GM19099 (cell line): ENCODE measurements at regions not wholly inside any gene's neighbourhood (a gene's known extent, or its start where the extent isn't known, plus 50 kb on each side); places are given as distances from the start of the nearest gene placed in this dataset.

Experiments
- POLR2A ChIP-seq: IDR thresholded peaks from 3 replicates; pipeline ENCODE4 v1.6.1; 2011; ENCODE audit warnings: low read depth; ENCODE audit not compliant: insufficient read length; ENCODE audit errors: extremely low read depth

DNA sequence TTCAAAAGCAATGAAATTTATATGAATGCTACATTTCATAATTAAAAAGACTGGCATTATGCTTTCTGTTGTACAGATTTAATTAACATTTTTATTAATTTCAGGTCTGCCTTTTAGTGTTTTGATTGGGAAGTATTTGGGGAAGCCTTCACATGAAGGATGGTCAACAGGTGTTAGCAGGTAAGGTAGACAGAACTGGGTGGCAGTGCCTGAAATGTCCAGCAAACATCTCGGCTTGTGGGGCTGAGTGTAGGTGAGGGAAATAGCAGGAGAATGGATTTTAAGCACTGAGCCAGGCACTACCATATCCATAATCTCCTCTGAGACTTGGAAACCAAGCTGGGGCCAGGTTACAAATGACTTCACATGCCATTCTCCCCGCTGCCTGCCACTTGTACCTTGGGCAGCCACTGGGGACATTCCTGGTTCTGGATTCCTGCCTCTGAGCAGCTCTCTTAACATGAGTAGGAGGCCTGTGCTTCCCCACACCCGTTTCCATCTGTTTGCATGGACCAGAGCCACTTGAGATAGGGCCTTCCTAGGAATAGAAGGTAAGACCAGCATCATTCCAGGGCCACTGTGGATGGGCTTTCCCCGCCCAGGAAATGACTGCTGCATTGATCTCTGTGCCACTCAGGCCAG lies 125.9 kb upstream of the HES1 start:
- TF ChIP-seq POLR2A = no peak

DNA sequence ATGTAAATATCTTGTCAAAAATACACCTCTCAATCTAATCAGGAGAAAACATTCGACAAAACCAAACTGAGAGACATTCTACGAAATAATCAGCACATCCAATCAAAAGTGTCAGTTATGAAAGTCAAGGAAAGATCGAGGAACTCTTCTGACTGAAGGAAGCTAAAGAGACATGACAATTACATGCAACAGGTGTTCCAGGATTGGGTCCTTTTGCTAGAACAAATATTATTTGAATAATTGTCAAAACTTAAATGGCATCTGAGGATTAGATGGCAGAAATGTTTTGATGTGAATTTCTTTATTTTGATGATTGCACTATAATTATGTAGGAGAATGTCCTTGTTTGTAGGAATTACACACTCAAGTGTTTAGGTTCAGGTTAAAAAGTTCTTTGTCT lies 124.1 kb upstream of the HES1 start:
- no peak for TF ChIP-seq POLR2A

DNA sequence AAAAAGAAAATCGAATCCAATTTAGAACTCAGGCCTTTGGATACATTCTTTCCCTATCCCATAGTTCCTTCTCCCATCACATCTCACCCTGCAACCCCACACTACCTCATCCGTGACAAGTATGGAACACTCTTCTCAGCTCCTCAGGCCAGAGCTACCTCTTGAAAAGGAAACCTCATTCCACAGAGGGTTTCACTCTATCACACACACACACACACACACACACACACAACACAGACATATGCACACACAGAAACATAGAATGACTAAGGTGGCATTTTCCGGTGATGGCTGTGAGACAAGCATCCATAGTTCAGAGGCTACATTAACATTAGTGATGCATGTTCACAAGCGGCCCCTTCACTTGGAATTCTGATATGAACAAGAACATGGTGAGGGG lies 122.0 kb upstream of the HES1 start:
- no peak for TF ChIP-seq POLR2A

DNA sequence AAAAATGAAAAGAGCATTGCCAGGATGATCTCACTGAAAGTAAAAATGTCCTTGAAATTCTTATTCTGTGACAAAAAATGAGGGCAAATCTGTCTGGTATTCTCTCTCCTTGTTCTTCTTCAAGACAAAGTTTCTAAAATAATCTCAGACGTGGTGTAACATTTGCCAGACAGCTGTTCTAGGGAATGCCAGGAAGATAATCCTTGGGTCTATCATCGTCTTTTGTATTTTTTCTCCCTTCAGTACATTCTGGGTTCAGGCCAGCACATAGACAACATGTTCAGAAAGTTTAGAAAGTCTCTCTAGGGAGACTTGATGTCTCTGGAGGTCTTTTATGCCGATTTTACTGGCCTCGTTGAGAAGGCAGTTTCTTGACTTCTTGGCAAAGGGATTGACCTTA lies 121.2 kb upstream of the HES1 start:
- no peak for TF ChIP-seq POLR2A

DNA sequence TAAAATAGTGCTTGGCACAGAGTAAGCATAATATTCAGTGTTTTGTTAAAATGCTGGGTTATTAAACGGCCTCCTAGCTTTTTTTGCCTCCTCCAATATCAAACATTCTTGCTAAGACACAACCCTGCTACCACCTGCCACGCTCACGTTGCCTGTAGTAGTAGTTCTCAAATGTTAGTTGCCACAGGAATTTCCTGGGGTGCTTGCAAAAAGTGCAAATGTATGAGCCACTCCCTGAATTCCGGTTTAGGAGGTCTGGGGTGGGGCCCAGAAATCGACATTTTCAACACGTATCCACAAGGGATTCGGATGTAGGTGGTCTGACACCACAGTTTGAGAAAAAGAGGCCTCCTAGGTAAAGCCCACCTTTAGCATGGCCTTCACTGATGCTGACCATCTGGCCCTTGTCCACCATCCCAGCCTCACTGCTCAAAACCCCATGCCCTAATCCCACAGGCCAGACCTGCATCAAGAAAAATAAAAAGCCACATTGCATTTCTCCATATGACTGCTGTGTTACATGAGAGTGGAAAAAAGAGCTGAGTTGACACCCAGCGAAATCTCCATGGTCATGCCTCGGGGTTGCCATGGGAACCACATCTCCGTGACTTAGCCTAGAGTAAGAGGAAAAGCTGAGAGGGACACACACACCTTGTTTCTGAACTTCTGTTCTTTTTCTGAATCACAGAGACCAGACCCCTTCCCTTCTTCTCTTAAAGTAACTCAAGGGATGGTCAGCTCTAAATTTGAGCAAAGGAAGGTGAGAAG lies 116.4 kb upstream of the HES1 start:
- TF ChIP-seq POLR2A = no peak

DNA sequence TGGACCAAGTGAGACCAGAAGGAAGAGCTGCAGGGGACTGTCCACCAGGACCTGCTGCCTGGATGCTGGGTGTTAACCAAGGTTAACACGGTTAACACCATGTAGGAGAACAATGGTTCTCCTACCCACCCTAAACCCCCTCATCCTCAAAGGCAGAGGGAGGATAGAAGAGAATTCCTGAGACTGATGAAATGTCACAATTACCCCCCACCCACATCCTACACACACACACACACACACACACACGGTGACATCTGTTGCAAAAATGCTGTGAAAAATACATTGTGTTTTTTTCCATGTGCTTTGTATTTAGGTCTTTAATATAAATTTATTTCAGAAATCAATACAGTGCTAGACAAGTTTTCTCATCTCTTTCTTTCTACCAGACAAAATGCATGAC lies 113.9 kb upstream of the HES1 start:
- TF ChIP-seq POLR2A = no peak

- TF ChIP-seq POLR2A = no peak
These were observed 113.1 kb upstream of the HES1 start for GRCh38 chr3:194022816-194023215.

DNA sequence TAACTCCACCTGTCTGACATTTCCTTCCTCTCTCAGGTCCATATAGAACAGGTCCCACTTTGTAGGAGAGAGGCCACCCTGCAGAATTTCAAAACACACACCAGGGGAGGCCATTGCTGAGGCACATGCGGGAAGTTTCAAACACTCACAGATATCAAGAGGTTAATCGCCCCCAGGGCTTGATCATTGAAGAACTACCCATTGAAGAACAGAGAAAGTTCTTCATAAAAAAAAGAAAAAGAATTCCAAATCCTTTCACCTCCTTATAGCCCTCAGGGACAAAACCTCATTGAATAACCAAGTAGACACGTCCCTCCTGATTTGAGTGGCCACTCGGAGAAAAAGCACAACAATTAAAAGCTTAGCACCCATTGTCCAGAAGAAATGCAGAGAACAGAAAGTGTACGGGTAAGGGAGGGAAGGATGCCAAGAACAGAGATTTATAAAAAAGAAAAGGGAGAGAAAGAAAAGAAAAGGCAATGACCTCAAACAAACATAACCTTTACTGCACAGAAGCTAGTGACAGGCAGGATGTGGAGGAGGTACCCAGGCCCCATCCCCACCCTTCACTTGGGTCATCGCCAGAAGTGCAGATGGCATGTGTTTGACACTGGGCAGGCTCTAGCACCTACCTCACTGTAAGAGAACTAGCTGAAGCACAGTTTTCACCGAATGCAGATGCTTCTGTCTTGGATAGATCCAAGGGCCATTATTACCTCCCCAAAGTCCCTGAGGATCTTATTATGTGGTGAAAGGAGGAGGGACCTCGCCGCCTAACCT lies 112.3 kb upstream of the HES1 start:
- TF ChIP-seq POLR2A = no peak

DNA sequence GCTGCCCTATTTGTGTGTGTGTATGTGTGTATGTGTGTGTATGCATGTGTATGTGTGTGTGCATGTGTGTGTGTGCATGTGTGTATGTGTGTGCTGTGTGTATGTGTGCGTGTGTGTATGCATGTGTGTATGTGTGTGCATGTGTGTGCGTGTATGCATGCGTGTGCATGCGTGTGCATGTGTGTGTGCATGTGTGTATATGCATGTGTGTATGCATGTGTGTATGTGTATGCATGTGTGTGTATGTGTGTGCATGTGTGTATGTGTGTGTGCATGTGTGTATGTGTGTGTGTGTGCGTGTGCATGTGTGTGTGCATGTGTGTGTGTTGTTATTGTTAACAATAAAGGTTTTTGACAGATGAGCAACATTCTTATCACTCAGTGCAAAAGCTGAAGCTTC lies 110.8 kb upstream of the HES1 start:
- no peak for TF ChIP-seq POLR2A

- no peak for TF ChIP-seq POLR2A
These were observed 110.0 kb upstream of the HES1 start for GRCh38 chr3:194025951-194026350.

GRCh38 chr3:194028434-194029004 lies 107.4 kb upstream of the HES1 start:
- TF ChIP-seq POLR2A = no peak

DNA sequence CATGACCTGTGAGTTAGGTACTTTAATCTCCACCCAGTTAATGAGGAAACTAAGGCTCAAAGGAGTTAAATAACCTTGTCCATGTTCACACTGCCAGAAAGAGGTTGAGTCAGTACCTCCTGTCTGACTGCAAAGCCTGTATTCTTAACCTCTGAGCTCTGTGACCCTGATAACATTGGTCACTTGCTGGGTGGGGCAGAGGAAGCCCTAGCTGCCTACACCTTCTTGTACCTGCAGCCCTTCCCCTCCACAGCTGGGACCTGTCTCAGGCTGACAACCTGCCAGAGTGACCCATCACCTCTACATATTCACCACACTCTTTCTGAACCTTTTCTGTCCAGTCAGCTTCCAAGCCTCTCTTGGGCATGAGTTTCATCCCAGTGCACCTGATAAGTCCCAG lies 106.1 kb upstream of the HES1 start:
- TF ChIP-seq POLR2A = no peak

DNA sequence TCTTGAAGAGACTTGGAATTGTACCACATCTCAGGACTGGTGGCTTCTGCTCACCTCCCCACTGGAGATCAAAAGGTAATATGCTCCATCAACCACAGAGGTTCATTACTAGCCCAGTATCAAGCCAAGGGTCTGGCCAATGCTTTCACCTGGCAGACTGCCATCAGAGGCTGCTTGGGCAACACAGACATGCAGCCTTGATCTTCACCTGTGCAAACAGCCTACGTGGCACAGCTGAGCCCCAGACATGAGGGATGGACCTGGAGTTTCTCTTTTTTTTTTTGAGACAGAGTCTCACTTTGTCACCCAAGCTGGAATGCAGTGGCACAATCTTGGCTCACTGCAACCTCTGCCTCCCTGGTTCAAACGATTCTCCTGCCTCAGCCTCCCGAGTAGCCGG lies 105.6 kb upstream of the HES1 start:
- TF ChIP-seq POLR2A = no peak

- no peak for TF ChIP-seq POLR2A
These were observed 104.6 kb upstream of the HES1 start for GRCh38 chr3:194031349-194031748.

GRCh38 chr3:194031867-194032635 lies 103.9 kb upstream of the HES1 start:
- TF ChIP-seq POLR2A = no peak
